HG03469 (cell line): ENCODE measurements at regions not wholly inside any gene's neighbourhood (a gene's known extent, or its start where the extent isn't known, plus 50 kb on each side); places are given as distances from the start of the nearest gene placed in this dataset.

Experiments
- ATAC-seq: cut with Tn5 transposase; IDR thresholded peaks from one replicate; pipeline ENCODE4 v1.9.1; 2021; ENCODE audit warnings: mild to moderate bottlenecking, moderate library complexity, moderate number of reproducible peaks; ENCODE audit not compliant: unreplicated experiment

DNA sequence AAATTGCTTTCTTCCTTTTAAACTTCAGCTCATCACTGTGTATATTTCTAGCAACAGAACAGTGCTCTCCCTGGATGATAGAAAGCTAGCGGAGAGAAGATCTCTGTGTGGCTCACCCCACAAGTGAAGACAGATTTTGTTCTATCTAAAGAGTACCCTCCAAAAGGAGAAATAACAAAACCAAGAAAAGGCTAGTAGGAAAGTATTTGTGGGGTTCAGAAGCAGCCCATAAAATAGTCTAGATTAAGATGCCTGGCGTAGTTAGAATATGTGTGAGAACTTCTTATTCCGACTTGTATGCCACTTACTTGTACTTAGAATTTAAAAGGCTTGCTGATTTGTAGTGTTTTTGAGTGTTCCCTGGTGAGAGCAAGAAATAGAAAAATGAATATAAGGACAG, 214.9 kb upstream of the IL12A start:
- ATAC-seq, result no peak

DNA sequence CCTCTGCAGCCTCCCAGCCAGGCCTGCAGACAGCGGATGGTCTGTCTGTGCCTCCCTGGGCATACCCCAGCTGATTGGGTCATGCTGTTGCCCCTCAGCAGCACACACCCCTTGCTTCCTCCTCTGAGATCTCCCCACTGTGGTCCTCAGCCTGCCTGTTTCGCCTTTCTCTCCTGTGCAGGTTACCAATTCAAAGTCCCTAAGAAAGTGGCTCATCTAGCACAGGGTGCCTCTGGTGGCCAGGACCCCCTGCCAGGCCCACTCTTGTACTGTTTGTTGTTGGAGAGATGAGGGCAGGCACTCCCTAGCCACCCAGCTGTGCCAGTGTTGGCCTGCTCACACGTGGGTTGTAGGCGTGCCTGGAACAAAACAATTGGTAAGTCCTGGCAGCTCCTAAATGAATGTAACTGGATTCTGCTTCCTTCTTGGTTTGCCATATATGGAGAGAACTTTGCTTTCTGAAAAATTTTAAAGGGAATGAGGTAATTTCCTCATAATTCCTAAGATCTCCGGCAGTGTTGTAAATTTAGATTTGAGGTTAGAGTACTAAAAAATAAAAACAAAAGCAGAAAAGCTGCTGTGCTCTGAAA, 213.2 kb upstream of the IL12A start:
- ATAC-seq, result no peak

DNA sequence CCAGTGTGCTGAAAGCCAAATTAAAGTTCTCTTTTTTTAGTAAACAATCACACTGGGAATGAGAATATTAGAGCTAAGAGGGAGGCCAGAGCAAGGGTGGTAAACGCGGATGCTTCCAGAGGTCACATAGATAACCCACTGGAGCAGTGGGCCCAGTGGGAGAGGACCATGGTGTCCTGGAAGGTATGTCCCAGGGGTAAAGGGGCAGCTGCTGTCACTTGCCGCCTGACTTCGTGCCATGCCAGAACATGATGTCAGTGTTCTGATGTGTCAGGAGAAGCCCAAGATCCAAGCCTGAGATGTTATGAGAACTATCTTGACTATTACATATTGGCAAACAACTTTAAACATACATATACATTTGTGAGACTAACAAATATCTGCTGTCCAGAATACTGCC, 211.9 kb upstream of the IL12A start:
- no peak for ATAC-seq

DNA sequence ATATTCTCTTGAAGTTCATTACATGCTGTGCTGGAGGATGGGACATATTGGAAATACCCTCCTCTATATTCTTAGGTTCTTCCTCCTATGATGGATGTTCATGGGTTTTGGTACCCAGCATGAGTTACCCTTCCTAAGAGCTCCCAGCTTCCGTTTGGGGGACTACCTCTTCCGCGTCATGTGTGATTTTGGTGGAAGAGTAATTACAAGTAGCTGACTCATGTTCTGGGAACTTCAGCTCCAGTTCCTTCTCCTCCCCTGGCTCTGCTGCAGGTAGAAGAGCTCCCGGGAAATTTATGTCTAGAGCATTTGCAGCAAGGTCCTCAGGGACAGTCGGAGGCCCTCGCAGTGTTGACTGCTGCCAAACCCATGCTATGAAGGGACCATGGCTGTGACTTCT, 208.8 kb upstream of the IL12A start:
- no peak for ATAC-seq

DNA sequence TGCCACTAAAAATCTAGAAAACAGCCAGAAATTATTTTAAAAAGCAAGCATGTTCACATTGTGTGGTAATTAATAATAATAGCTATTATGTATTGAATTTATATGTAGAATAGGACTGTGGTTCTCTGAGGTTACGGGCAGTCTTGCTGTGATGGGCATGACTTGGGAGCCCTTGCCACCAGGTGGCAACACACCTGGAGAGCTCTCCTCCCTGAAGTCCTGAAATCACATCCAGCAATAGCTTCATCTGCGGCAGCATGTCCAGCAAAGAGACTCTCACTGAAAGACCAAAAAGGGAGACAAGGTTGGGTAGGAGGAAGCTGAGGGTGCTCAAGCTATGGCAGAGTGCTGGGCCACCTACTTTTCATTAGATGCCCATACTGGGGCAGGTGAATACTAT, 206.8 kb upstream of the IL12A start:
- ATAC-seq, result no peak

DNA sequence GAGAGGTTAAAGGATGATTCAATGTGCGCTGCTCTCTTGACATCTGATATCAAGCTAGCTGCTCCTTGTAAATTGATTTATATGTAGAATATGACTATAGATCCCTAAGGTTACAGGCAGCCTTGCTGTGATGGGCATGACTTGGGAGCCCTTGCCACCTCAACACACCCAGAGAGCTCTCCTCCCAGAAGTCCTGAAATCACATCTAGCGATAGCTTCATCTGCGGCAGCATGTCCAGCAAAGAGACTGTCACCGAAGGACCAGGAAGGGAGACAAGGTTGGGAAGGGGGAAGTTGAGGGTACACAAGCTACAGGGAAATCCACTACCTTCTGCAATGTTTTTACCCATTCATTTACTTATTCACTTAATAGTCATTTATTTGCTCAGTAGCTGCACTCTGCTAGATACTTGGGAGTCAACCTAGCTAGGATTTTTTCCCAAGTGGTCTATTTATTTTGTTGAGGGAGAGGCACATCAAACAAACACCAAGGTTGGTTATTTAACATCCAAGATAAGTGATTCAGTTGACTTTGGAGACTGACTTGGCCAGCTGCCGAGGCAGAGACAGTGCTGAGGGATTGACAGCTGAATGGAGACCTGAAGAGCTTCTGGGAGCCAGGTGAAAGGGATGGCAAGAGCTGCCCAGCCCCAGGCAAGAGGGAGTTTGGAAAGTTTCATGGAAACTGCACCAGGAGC, 205.8 kb upstream of the IL12A start:
- no peak for ATAC-seq

DNA sequence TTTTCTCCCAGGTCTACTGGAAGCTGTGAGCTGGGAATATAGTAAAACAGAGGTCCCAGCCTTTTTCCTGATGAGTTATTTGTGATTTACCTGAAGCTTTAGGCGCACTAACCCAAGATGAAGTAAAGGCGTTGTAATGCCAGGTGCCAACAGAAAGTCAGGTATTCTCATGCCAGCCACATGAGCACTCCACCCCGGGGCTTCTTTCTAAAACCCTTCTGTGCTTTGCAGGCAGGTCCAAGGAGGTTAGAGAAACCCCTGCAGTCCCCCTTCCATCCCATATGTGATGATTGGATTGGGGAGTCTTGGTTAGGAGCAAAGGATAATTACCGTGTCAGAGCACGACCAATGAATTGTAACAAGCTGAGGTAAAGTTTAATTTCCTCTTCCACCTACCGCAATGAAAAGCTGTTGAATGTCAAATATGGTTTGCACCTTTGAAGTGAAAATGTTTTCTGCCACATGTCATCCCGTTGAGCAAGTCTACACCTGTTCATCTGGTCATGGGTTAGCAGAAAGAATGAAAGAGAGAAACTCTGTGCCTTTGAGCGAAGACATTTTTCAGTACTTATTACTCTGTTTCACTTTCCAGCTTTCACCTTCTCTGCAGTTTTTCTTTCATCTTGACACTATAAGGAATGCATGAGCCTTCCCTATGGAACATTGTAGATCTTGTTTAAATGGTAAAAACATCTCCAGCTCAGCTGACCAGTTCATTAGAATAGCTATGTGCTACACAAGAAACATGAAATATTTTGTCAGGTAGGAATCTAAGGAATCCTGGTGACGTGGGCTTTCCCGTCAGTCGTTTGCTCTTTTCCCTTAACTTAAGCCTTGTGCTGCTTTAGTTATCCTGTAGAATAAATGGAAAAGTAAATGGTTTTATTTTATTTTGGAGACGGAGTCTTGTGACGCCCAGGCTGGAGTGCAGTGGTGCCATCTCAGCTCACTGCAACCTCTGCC, 204.6 kb upstream of the IL12A start:
- no peak for ATAC-seq

DNA sequence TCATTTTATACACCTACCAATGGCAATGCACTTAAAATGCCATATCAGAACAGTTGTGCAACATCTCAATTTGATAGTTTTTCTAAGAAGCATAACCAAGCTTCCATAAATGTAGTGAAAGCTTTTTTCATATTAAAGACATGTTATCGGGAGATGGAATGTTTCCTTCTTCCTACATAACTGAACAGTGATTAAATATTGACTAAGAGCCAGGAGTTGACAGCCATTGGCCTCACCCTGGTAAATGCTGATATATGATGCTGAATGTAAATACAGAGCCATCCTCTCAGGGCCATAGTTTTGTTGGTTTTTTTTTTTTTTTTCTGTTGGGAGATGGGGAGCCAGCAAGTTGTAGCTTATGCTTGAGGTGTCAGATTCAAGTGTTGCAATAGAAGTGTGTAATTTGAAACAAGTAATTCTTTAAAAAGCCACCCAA, 203.3 kb upstream of the IL12A start:
- no peak for ATAC-seq

DNA sequence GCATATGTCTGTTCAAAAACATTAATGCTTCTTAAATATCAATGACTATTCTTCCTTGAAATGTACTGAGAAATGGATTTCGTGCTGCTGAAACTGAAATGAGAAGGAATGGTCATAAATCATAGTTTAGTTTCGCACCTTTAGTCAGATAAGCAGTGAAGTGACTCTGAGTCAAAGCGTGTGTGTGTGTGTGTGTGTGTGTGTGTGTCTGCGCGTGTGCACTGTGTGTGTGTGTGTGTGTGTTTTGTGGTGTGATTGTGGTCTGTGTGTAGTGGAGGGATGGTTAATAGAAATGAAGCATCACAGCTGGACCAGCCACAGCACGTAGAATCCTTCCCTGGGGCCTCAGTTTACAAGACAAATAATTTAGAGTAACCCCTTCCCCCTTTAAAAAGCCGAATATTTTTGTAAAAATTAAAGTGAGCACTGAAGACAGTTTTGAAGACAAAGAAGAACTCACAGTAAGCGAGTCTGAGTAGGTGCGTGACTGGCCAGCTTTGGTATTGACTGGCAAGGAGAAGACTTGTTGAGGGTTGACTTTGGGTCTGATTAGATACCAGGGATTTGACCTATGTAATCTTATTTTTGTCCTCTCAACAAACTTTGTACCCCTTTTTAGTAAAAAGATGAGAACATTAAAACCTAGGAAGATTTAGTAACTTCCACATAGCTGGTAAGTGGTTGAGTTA, 202.0 kb upstream of the IL12A start:
- no peak for ATAC-seq

DNA sequence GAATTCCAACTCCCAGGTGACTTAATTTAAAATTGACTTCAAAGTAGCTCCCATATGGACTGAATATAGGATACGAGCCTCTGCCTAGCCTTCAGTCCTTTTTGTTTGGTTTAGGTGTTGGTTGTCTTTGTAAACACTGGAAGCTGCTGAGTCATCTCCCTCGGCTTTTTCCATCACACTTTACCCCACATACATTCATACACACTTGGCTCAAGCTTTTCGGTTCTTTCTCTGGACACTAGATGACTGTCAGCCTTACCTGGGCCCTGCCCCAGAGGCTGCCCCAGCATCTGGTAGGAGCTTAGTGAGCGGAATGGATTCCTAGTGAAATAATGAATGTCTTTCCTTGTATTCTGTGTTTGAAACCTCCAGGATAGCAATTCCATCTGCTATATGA, 201.5 kb upstream of the IL12A start:
- ATAC-seq, result no peak

DNA sequence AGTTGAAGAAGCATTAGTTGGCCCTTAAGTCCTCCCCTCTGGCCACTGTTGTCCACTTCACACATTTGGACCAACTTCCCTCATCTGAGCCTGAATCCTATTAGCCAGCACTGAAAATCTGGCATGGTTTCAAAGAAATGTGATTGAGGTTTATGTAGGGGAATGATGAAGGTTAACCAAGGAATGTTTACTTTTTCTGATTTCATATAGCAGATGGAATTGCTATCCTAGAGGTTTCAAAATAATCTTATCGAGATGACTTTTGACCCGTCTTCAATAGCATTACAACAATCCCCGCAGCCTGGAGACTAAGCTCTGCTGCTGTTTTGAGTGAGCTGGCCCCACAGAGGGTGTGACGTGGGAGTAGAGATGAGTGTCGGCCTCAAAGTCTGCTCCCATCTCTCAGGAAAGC, 200.8 kb upstream of the IL12A start:
- no peak for ATAC-seq

DNA sequence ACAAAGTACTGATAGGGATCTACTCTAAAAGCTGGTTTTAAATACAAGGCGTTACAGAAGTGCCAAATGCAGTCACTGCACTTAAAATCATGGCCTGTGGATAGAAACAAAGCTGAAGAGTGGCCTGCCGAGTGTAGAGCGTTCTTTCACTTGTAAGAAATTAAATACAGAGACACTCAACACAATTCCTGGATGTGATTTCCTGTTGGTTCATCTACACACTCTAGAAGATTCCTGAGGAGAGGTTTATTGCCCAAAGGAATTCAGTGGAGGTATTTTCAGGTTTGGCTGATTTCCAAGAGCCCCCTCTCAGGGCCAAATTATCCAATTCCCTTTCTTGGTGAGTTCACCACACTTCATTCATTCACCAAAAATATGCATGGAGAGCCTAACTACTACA, 200.3 kb upstream of the IL12A start:
- no peak for ATAC-seq

DNA sequence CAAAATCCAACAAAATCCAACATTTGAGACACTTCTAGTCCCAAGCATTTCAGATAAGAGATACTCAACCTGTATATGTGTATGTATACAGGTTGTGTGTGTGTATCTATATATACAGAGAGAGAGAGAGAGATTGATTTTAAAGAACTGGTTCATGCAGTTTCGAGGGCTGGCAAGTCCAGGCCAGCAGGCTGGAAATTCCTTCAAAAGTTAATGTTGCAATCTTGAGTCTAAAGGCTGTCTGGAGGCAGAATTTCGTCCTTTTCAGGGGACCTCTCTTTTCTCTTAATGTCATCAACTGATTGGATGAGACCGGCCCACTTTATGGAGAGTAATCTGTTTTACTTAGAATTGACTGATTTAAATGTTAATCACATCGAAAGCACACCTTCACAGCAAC, 199.6 kb upstream of the IL12A start:
- ATAC-seq, result no peak

DNA sequence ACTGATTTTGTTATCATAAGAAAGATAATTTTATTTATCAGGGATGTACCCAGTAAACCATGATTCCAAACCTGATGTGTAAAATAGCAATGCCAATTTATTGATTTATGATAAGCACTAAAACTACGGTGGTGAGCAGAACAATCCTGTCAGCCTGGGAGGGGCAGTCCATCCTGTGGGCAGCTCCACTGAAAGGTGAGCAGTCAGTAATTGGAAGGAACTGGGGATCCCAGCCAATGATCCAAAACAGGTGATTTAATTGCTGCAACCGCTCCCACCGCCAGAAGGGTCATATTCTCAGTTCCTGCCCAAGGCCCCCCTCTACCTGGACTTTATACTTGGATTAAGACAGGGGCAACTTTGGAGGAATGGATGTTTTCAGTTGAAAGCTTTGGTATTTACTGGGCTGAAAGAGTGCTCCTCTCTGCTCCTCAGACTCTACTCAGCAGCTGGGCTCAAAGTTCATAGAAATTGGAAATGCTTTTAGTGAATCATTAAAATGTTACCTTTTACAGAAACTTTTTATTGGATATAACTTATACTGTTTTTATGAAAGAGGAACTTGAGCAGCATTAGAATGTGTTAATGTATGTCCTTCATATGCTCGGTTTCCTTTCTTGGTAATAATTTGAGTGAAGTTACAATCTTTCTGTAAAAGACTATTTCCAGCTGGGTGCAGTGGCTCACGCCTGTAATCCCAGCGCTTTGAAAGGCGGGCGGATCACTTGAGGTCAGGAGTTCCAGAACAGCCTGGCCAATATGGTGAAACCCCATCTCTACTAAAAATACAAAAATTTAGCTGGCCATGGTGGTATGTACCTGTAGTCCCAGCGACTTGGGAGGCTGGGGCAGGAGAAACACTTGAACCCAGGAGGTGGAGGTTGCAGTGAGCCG, 198.6 kb upstream of the IL12A start:
- no peak for ATAC-seq

DNA sequence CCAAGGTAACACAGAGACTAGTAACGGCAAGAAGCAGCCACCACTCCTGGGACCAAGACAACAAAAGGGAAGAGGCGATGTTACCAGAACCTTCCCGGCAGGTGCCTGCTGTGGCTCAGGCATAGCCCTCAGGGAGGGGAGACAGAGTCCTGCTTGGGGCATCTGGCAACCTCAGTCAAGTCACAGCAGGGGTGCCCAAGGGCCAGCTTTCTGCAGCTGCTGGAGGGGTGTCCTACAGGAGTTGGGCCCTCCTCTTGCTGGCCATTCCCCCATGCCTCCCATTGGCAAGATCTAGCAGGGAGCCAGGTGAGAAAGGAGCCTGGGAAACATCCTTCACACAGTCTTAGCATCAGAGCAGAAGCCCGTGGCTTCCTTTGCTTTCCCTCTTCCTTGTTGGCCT, 197.3 kb upstream of the IL12A start:
- ATAC-seq, result no peak

DNA sequence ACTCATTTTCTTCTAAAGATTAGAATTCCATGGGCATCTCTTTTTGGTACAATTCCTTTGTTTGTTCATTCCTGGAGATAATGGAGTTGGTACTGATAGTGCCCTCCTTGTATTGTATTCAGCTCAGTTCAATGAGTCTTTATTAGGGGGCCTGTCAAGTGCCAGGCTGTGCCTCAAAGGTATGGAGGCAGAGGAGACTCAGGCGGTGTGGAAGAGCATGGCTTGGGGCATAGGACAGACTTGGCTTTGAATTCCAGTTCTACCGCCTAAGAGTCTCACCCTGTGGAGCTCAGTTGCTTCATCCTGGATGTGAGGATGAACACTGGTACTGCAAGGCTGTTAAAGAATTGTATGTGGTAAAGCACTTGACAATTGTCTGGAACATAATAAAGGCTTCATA, 196.6 kb upstream of the IL12A start:
- no peak for ATAC-seq

DNA sequence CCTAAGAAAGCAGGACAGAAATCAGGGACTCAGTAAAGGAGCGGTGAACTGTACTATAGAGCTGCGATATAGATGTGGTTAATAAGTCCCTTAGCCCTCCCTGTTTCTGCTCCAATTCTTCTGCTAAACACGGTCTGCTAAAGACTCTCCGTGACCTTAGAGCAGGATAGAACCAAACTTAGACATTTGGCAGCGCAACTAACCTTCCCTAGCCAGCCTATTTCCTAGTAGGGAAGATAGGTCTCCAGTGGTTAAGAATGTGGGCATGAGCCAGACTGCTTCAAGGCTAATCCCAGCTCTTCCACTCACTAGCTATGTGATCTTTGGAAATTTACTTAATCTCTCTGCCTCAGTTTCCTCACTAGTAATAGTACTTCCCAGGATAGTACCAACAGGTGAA, 193.6 kb upstream of the IL12A start:
- no peak for ATAC-seq

DNA sequence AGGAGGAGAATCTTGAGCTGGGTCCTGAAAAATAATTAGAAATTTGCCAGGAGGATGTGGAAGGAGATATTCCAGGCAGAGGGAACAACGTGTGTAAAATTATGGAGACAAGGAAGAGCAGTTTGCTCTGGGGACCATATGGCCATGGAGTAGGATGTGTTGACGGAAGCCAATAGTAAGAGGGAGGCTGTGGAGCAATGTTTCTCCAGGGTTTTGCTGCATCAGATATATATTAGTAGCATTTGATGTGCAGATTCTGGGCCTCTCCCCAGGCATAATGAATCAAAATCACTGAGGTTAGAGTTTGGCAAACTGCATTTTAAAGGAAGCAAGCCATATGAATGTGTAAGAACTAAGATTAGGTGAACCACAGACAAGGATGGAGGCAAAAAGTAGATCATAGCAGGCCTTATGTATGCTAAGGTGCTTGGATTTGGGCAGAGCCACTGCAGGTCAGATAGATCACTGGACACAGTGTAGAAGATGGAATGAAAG, 192.9 kb upstream of the IL12A start:
- ATAC-seq, result no peak

DNA sequence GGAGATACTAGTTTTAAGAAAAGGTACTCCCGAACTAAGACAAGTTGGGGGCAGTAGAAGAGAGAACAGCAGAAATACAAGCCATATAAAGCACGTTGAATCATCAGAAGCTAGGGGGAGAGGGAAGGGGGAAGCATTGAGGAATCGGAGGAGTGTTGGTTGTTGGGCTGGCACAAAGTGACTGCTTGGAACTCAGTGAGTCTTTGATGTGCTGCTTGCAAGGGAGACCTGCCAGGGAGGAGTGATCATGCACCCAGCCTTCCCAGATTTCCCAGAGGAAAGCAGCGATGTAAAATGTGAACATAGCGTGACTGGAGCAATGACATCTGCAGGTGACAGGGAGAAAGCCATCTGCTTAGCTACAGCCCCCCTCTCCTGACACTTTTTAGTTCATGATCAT, 192.4 kb upstream of the IL12A start:
- no peak for ATAC-seq

DNA sequence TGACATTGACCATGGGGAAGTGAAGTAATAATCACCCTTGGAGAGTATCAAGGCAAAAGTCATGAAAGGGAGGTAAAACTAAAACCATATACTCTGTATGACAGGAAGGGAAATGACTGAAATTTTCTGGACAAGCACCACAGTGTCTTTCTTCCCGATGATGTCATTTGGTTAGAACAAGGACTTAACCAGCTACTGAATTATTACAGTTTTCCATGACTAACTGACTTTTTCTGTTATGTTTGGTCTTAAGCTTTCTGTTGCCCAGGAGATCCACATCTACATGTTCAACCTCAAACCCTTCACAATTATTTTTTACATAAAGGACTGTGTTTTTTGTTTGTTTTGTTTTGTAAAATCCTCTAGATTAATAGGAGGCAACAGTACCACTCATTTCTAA, 191.9 kb upstream of the IL12A start:
- ATAC-seq, result no peak
